Gastrocnemius medialis (tissue), 4 donors: ENCODE measurements at regions not wholly inside any gene's neighbourhood (a gene's known extent, or its start where the extent isn't known, plus 50 kb on each side); places are given as distances from the start of the nearest gene placed in this dataset.

Experiments
- POLR2A ChIP-seq, 2 donors: fragments of 450-650 bp; IDR thresholded peaks; one replicate each; pipeline ENCODE4 v1.6.1; 2017; ENCODE audit warnings: antibody characterized with exemption in 2 of 2, mild to moderate bottlenecking in 2 of 2, moderate library complexity in 2 of 2
- TF ChIP-seq, protein P1 (sequence below), 5 experiments: fragments of 450-650 bp in 3 of 5; fragments of 200-600 bp in 2 of 5; sonication (generic) in 2 of 5; IDR thresholded peaks in 4 of 5; conservative IDR thresholded peaks in 1 of 5; 1 replicate in 4 of 5; 2 replicates in 1 of 5; pipeline ENCODE4 v1.5.1; 2016 to 2019; ENCODE audit warnings: antibody characterized with exemption in 5 of 5, mild to moderate bottlenecking in 3 of 5, moderate library complexity in 3 of 5

DNA sequence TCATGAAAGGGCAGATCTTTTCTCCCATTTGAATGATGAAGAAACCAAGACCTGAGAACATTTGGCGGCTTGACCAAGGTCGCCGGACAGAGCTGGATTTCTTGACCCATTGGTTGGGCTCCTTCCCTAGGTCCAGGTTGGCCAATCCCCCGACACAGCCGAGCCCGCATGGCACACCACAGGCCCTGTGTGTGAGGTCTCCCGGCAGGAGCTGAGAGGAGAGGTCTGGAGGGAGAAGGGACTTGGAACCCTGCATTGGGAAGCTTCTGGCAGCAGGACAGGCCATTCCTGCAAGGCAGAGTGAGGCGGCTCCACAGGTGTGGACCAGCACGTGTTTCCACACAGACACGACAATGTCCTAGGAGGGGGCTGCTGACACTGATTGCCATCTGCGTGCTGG, 98.6 kb upstream of the THY1 start:
- TF ChIP-seq, protein P1, sequence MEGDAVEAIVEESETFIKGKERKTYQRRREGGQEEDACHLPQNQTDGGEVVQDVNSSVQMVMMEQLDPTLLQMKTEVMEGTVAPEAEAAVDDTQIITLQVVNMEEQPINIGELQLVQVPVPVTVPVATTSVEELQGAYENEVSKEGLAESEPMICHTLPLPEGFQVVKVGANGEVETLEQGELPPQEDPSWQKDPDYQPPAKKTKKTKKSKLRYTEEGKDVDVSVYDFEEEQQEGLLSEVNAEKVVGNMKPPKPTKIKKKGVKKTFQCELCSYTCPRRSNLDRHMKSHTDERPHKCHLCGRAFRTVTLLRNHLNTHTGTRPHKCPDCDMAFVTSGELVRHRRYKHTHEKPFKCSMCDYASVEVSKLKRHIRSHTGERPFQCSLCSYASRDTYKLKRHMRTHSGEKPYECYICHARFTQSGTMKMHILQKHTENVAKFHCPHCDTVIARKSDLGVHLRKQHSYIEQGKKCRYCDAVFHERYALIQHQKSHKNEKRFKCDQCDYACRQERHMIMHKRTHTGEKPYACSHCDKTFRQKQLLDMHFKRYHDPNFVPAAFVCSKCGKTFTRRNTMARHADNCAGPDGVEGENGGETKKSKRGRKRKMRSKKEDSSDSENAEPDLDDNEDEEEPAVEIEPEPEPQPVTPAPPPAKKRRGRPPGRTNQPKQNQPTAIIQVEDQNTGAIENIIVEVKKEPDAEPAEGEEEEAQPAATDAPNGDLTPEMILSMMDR (IDR thresholded peaks at IDR 0.05 in 4 of 5, conservative IDR thresholded peaks at IDR 0.05 in 1 of 5), result no peak
- no peak for TF ChIP-seq POLR2A (IDR thresholded peaks at IDR 0.05)
